ENCODE measurements at regions not wholly inside any gene's neighbourhood (a gene's known extent, or its start where the extent isn't known, plus 50 kb on each side); places are given as distances from the start of the nearest gene placed in this dataset.

GRCh38 chr4:84022564-84022963, 476.5 kb downstream of the NKX6-1 start:
- Histone ChIP-seq H3K27ac (ENCODE audit: low read depth in 1 of 2, low read length in 2 of 2) (no peak overlapping the region), H3K4me3 (ENCODE audit: low read length) (no peak overlapping the region), H3K36me3 (ENCODE audit: insufficient read depth, low read length) (no peaks in the 10 kb centered on the region), H3K4me1 (ENCODE audit: insufficient read depth, low read length) (no peaks in the 10 kb centered on the region), H3K9me3 (ENCODE audit: control insufficient read depth in 1 of 2, insufficient read depth in 1 of 2, low read length in 2 of 2) (no peaks in the 10 kb centered on the region), H3K27me3 (ENCODE audit: control insufficient read depth in 1 of 2, insufficient read depth in 2 of 2, low read length in 2 of 2) (no peaks in the 10 kb centered on the region)
- ATAC-seq (ENCODE audit: poor library complexity) (no peak), DNase-seq (no peak)
- POLR2A ChIA-PET, result no interaction called here
- Mint-ChIP-seq H3K4me1 (ENCODE audit: low read depth) (no peaks in the 10 kb centered on the region), H3K9me3 (no peaks in the 10 kb centered on the region), H3K27ac (no peak overlapping the region), H3K4me3 (no peak overlapping the region), H3K36me3 (ENCODE audit: low read depth) (no peaks in the 10 kb centered on the region), H3K27me3 (no peaks in the 10 kb centered on the region)
- no peak for TF ChIP-seq CTCF (IDR thresholded peaks at IDR 0.05)
- intact Hi-C loops (cut with DNase I, micrococcal nuclease), result no loop called here
- CTCF ChIA-PET, result no interaction called here

- POLR2A ChIA-PET, result no interaction called here
- no peaks in the 10 kb centered on the region for H3K27me3 ChIP-seq (ENCODE audit: control insufficient read depth in 1 of 2, insufficient read depth in 2 of 2, low read length in 2 of 2)
- no peak for ATAC-seq (ENCODE audit: poor library complexity)
- H3K4me1 ChIP-seq (ENCODE audit: insufficient read depth, low read length), result no peaks in the 10 kb centered on the region
- H3K4me1 Mint-ChIP-seq (ENCODE audit: low read depth), result no peaks in the 10 kb centered on the region
- H3K36me3 Mint-ChIP-seq (ENCODE audit: low read depth), result no peaks in the 10 kb centered on the region
- H3K27ac ChIP-seq (ENCODE audit: low read depth in 1 of 2, low read length in 2 of 2), result no peak overlapping the region
- H3K36me3 ChIP-seq (ENCODE audit: insufficient read depth, low read length), result no peaks in the 10 kb centered on the region
- H3K27ac Mint-ChIP-seq, result no peak overlapping the region
- DNase-seq, result no peak
- H3K9me3 Mint-ChIP-seq, result no peaks in the 10 kb centered on the region
- no peak overlapping the region for H3K4me3 Mint-ChIP-seq
- CTCF ChIA-PET, result no interaction called here
- H3K27me3 Mint-ChIP-seq, result no peaks in the 10 kb centered on the region
- no peaks in the 10 kb centered on the region for H3K9me3 ChIP-seq (ENCODE audit: control insufficient read depth in 1 of 2, insufficient read depth in 1 of 2, low read length in 2 of 2)
- no peak overlapping the region for H3K4me3 ChIP-seq (ENCODE audit: low read length)
- no peak for TF ChIP-seq CTCF (IDR thresholded peaks at IDR 0.05)
- intact Hi-C loops (cut with DNase I, micrococcal nuclease), result no loop called here
Measured at GRCh38 chr4:84019626-84020025, 479.5 kb downstream of the NKX6-1 start.

GRCh38 chr4:84003046-84003445, 467.1 kb downstream of the GPAT3 start:
- Histone ChIP-seq H3K27ac (ENCODE audit: low read depth in 1 of 2, low read length in 2 of 2) (no peak overlapping the region), H3K9me3 (ENCODE audit: control insufficient read depth in 1 of 2, insufficient read depth in 1 of 2, low read length in 2 of 2) (no peaks in the 10 kb centered on the region), H3K36me3 (ENCODE audit: insufficient read depth, low read length) (no peaks in the 10 kb centered on the region), H3K4me1 (ENCODE audit: insufficient read depth, low read length) (no peaks in the 10 kb centered on the region), H3K27me3 (ENCODE audit: control insufficient read depth in 1 of 2, insufficient read depth in 2 of 2, low read length in 2 of 2) (no peaks in the 10 kb centered on the region), H3K4me3 (ENCODE audit: low read length) (no peak overlapping the region)
- intact Hi-C loops (cut with DNase I, micrococcal nuclease), result no loop called here
- ChIA-PET POLR2A (no interaction called here), CTCF (no interaction called here)
- H3K36me3 Mint-ChIP-seq (ENCODE audit: low read depth), result no peaks in the 10 kb centered on the region
- no peak for TF ChIP-seq CTCF (IDR thresholded peaks at IDR 0.05)
- H3K4me3 Mint-ChIP-seq, result no peak overlapping the region
- DNase-seq (no peak), ATAC-seq (ENCODE audit: poor library complexity) (no peak)
- no peaks in the 10 kb centered on the region for H3K4me1 Mint-ChIP-seq (ENCODE audit: low read depth)
- peaks cover 4% of the 10 kb centered on the region for H3K9me3 Mint-ChIP-seq
- H3K27ac Mint-ChIP-seq, result no peak overlapping the region
- H3K27me3 Mint-ChIP-seq, result no peaks in the 10 kb centered on the region
